CD14-positive monocyte (primary cell): ENCODE measurements at regions not wholly inside any gene's neighbourhood (a gene's known extent, or its start where the extent isn't known, plus 50 kb on each side); places are given as distances from the start of the nearest gene placed in this dataset.

Experiments
- DNase-seq, 3 donors: peaks; one replicate each; pipeline ENCODE4 v3.0.0-alpha.2; 2011 to 2022
- H2AFZ ChIP-seq: 2 replicates; pipeline ENCODE4 v1.6.0; 2012; ENCODE audit warnings: mild to moderate bottlenecking, low read depth, low read length, inconsistent platforms; ENCODE audit not compliant: insufficient read depth, poor library complexity, severe bottlenecking
- H3K27ac ChIP-seq, 2 donors: 1 replicate in 1 of 2; 2 replicates in 1 of 2; pipeline ENCODE4 v1.5.1; 2012 to 2013; ENCODE audit warnings: low read length in 2 of 2, control low read depth in 1 of 2, inconsistent platforms in 1 of 2, low read depth in 1 of 2, mild to moderate bottlenecking in 1 of 2
- H3K27me3 ChIP-seq, 2 donors: one replicate each; pipeline versions ENCODE4 v1.6.0 to v1.6.1; 2011 to 2013; ENCODE audit warnings: low read length in 2 of 2; ENCODE audit not compliant: control insufficient read depth in 2 of 2, insufficient read depth in 2 of 2
- H3K36me3 ChIP-seq, 2 donors: replicated peaks in 1 of 2; 1 replicate in 1 of 2; 2 replicates in 1 of 2; pipeline versions ENCODE4 v1.5.1 to v1.6.1; 2012 to 2013; ENCODE audit warnings: low read length in 2 of 2, control low read depth in 1 of 2, inconsistent platforms in 1 of 2, mild to moderate bottlenecking in 1 of 2; ENCODE audit not compliant: insufficient read depth in 2 of 2, control insufficient read depth in 1 of 2
- H3K4me1 ChIP-seq, 2 donors: 1 replicate in 1 of 2; 2 replicates in 1 of 2; pipeline versions ENCODE4 v1.5.1 to v1.6.1; 2012 to 2013; ENCODE audit warnings: low read length in 2 of 2, control low read depth in 1 of 2, inconsistent platforms in 1 of 2, mild to moderate bottlenecking in 1 of 2, moderate library complexity in 1 of 2; ENCODE audit not compliant: insufficient read depth in 2 of 2, control insufficient read depth in 1 of 2
- H3K4me2 ChIP-seq: replicated peaks from 2 replicates; pipeline ENCODE3; 2012; ENCODE audit warnings: low read length, moderate library complexity, mild to moderate bottlenecking; ENCODE audit not compliant: poor library complexity, severe bottlenecking; ENCODE audit errors: extremely low read depth
- H3K4me3 ChIP-seq, 3 experiments: fragments of 200-600 bp in 1 of 3; sonication (generic) in 1 of 3; replicated peaks in 1 of 3; 1 replicate in 2 of 3; 2 replicates in 1 of 3; pipeline ENCODE4 v1.5.1; 2011 to 2013; ENCODE audit warnings: low read length in 3 of 3, mild to moderate bottlenecking in 3 of 3, control low read depth in 2 of 3, low read depth in 2 of 3, inconsistent platforms in 1 of 3, moderate library complexity in 1 of 3
- H3K79me2 ChIP-seq: 2 replicates; pipeline ENCODE4 v1.6.0; 2012; ENCODE audit warnings: mild to moderate bottlenecking, control low read depth, inconsistent platforms, low read length, moderate library complexity; ENCODE audit not compliant: insufficient read depth
- H3K9ac ChIP-seq: 2 replicates; pipeline ENCODE4 v1.6.0; 2017; ENCODE audit warnings: low read length, mild to moderate bottlenecking; ENCODE audit not compliant: insufficient read depth, poor library complexity, severe bottlenecking
- H3K9me3 ChIP-seq, 2 donors: replicated peaks in 1 of 2; 1 replicate in 1 of 2; 2 replicates in 1 of 2; pipeline versions ENCODE4 v1.5.1 to v1.6.1; 2012 to 2013; ENCODE audit warnings: low read length in 2 of 2, control low read depth in 1 of 2; ENCODE audit not compliant: control insufficient read depth in 1 of 2, insufficient read depth in 1 of 2
- H4K20me1 ChIP-seq: 2 replicates; pipeline ENCODE4 v1.6.0; 2012; ENCODE audit warnings: mild to moderate bottlenecking, low read length, control low read depth, moderate library complexity; ENCODE audit not compliant: insufficient read depth
- H3K27ac Mint-ChIP-seq, 7 donors: one replicate each; pipeline ENCODE4 v1.8.0; 2020; ENCODE audit warnings: mild to moderate bottlenecking in 7 of 7, mixed read lengths in 7 of 7, moderate library complexity in 6 of 7, inconsistent platforms in 2 of 7
- H3K27me3 Mint-ChIP-seq, 3 donors: one replicate each; pipeline ENCODE4 v1.8.0; 2021 to 2022; ENCODE audit warnings: low read depth in 3 of 3, mild to moderate bottlenecking in 3 of 3, mixed read lengths in 3 of 3, moderate library complexity in 3 of 3, inconsistent platforms in 1 of 3
- H3K36me3 Mint-ChIP-seq, 2 donors: one replicate each; pipeline ENCODE4 v1.8.0; 2020; ENCODE audit warnings: mixed read lengths in 2 of 2, inconsistent platforms in 1 of 2, mild to moderate bottlenecking in 1 of 2
- H3K4me1 Mint-ChIP-seq: one replicate; pipeline ENCODE4 v1.8.0; 2020; ENCODE audit warnings: mild to moderate bottlenecking, mixed read lengths
- H3K4me3 Mint-ChIP-seq, 2 donors: one replicate each; pipeline ENCODE4 v1.8.0; 2020; ENCODE audit warnings: mild to moderate bottlenecking in 2 of 2, mixed read lengths in 2 of 2, moderate library complexity in 1 of 2
- H3K9me3 Mint-ChIP-seq, 7 donors: one replicate each; pipeline ENCODE4 v1.8.0; 2020 to 2022; ENCODE audit warnings: mixed read lengths in 7 of 7, mild to moderate bottlenecking in 6 of 7, moderate library complexity in 6 of 7, inconsistent platforms in 2 of 7
- CTCF ChIP-seq: fragments of 200-600 bp; IDR thresholded peaks from one replicate; pipeline ENCODE4 v1.8.0; 2022; ENCODE audit warnings: antibody characterized with exemption, mild to moderate bottlenecking
- WGBS: methylation state at CpG from one replicate; pipeline ENCODE4 v1.1.5; 2013; ENCODE audit warnings: missing lambda C conversion rate; ENCODE audit not compliant: insufficient coverage; 5-methylcytosine and 5-hydroxymethylcytosine counted together
- intact Hi-C, 2 donors: fragments of 100-400 bp; cut with micrococcal nuclease; formaldehyde crosslinking; loops; one replicate each; pipeline versions ENCODE4 v1.15.0 to v1.15.1; 2023

- Histone ChIP-seq H3K4me2 (no peak overlapping the region), H3K36me3 (no peaks in the 10 kb centered on the region), H3K27ac (no peak overlapping the region), H3K9ac (no peak overlapping the region), H4K20me1 (no peaks in the 10 kb centered on the region), H2AFZ (no peak overlapping the region), H3K4me3 (no peak overlapping the region), H3K9me3 (no peaks in the 10 kb centered on the region), H3K4me1 (peaks cover 50 to 55% of the 10 kb centered on the region in 2 donors), H3K27me3 (no peaks in the 10 kb centered on the region), H3K79me2 (no peaks in the 10 kb centered on the region)
- no peak for DNase-seq
- Mint-ChIP-seq H3K4me3 (no peak overlapping the region), H3K36me3 (peaks cover 0 to 2% of the 10 kb centered on the region in 2 donors), H3K27me3 (peaks cover 2 to 13% (median 9%) of the 10 kb centered on the region in 3 donors), H3K9me3 (no peaks in the 10 kb centered on the region), H3K27ac (peak overlapping the region in 3 of 7 donors; percentile 7 to 71 (median 26)), H3K4me1 (peaks cover 71% of the 10 kb centered on the region)
- TF ChIP-seq CTCF, result no peak
- intact Hi-C loops, result no loop called here
- 80% methylated on average over 15 of the region's 20 CpGs for WGBS
Observed at GRCh38 chr20:50295762-50296449, 105.3 kb downstream of the CEBPB start.

GRCh38 chr20:50296450-50297375, 106.1 kb downstream of the CEBPB start:
- 97% methylated on average over 9 of the region's 18 CpGs for WGBS

More at GRCh38 chr20:50296450-50297375, 106.1 kb downstream of the CEBPB start:
- H3K4me2 ChIP-seq, result peak overlapping the region; percentile 41
- H3K79me2 ChIP-seq, result no peaks in the 10 kb centered on the region
- Mint-ChIP-seq H3K4me1 (peaks cover 64% of the 10 kb centered on the region), H3K27ac (peak overlapping the region; percentile 34 to 89 (median 79)), H3K36me3 (peaks cover 0 to 2% of the 10 kb centered on the region in 2 donors), H3K27me3 (peaks cover 2 to 9% (median 7%) of the 10 kb centered on the region in 3 donors), H3K4me3 (peak overlapping the region in 1 of 2 donors; percentile 61), H3K9me3 (no peaks in the 10 kb centered on the region)
- no peaks in the 10 kb centered on the region for H3K36me3 ChIP-seq
- no peak overlapping the region for H2AFZ ChIP-seq
- H3K9ac ChIP-seq, result no peak overlapping the region
- no peak for TF ChIP-seq CTCF
- no peaks in the 10 kb centered on the region for H4K20me1 ChIP-seq
- peak overlapping the region in 1 of 3 experiments; percentile 43 for H3K4me3 ChIP-seq
- H3K27me3 ChIP-seq, result no peaks in the 10 kb centered on the region
- no peaks in the 10 kb centered on the region for H3K9me3 ChIP-seq
- DNase-seq, result peak in 1 of 3 donors; percentile 85
- peaks cover 45 to 49% of the 10 kb centered on the region in 2 donors for H3K4me1 ChIP-seq
- intact Hi-C loops, result no loop called here
- peak overlapping the region; percentile 30 to 70 for H3K27ac ChIP-seq
